ENCODE measurements at regions not wholly inside any gene's neighbourhood (a gene's known extent, or its start where the extent isn't known, plus 50 kb on each side); places are given as distances from the start of the nearest gene placed in this dataset.
A peak's percentile ranks its signal among the peaks of the same experiment; 100 is the strongest.

- TF ChIP-seq, protein P1, sequence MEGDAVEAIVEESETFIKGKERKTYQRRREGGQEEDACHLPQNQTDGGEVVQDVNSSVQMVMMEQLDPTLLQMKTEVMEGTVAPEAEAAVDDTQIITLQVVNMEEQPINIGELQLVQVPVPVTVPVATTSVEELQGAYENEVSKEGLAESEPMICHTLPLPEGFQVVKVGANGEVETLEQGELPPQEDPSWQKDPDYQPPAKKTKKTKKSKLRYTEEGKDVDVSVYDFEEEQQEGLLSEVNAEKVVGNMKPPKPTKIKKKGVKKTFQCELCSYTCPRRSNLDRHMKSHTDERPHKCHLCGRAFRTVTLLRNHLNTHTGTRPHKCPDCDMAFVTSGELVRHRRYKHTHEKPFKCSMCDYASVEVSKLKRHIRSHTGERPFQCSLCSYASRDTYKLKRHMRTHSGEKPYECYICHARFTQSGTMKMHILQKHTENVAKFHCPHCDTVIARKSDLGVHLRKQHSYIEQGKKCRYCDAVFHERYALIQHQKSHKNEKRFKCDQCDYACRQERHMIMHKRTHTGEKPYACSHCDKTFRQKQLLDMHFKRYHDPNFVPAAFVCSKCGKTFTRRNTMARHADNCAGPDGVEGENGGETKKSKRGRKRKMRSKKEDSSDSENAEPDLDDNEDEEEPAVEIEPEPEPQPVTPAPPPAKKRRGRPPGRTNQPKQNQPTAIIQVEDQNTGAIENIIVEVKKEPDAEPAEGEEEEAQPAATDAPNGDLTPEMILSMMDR (IDR thresholded peaks at IDR 0.05; ENCODE audit: insufficient read depth, low read depth, low read length, missing control alignments): no peak
- no peak overlapping the region for H3K4me3 ChIP-seq (ENCODE audit: low read depth, low read length)
- DNase-seq (ENCODE audit: low read depth): no peak
Measured at GRCh38 chr3:163018664-163019063, 1522.1 kb downstream of the OTOL1 start.

- no peak overlapping the region for H3K4me3 ChIP-seq (ENCODE audit: low read depth, low read length)
- TF ChIP-seq, protein P1 (IDR thresholded peaks at IDR 0.05; ENCODE audit: insufficient read depth, low read depth, low read length, missing control alignments): no peak
- DNase-seq (ENCODE audit: low read depth): no peak
Measured at GRCh38 chr3:163019260-163019659, 1522.7 kb downstream of the OTOL1 start.

GRCh38 chr3:163033652-163034051 is 1537.0 kb downstream of the OTOL1 start:
- H3K4me3 ChIP-seq (ENCODE audit: low read depth, low read length): no peak overlapping the region
- TF ChIP-seq, protein P1 (IDR thresholded peaks at IDR 0.05; ENCODE audit: insufficient read depth, low read depth, low read length, missing control alignments): no peak
- DNase-seq (ENCODE audit: low read depth): no peak

DNA sequence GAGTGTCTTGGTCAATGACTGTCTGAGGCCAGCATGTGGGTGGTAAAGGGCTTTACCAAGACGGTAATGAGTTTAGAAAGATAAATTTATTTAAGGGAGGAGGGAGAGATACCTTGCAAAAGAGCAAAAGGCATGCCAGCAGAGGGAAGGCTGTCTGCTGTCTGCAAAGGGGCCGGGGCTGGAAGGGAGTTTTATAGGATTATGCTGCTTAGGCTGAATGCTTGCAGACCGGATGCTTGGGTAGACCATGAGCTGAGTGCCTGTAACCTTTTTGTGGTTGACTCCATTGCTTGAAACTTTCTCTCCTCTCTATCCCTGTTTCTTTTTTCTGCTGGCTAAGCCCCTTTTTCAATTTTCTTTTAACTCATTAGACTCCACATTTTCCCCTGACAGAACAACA is 1543.0 kb downstream of the OTOL1 start:
- DNase-seq (ENCODE audit: low read depth): no peak
- TF ChIP-seq, protein P1 (IDR thresholded peaks at IDR 0.05; ENCODE audit: insufficient read depth, low read depth, low read length, missing control alignments): no peak
- no peak overlapping the region for H3K4me3 ChIP-seq (ENCODE audit: low read depth, low read length)

GRCh38 chr3:163043074-163043473 is 1546.5 kb downstream of the OTOL1 start:
- no peak for DNase-seq (ENCODE audit: low read depth)
- no peak overlapping the region for H3K4me3 ChIP-seq (ENCODE audit: low read depth, low read length)
- TF ChIP-seq, protein P1 (IDR thresholded peaks at IDR 0.05; ENCODE audit: insufficient read depth, low read depth, low read length, missing control alignments): peak; percentile 1

- no peak for DNase-seq (ENCODE audit: low read depth)
- no peak overlapping the region for H3K4me3 ChIP-seq (ENCODE audit: low read depth, low read length)
- TF ChIP-seq, protein P1 (IDR thresholded peaks at IDR 0.05; ENCODE audit: insufficient read depth, low read depth, low read length, missing control alignments): no peak
Measured at GRCh38 chr3:163045945-163046344, 1549.3 kb downstream of the OTOL1 start.

GRCh38 chr3:163048881-163049280 is 1552.3 kb downstream of the OTOL1 start:
- TF ChIP-seq, protein P1 (IDR thresholded peaks at IDR 0.05; ENCODE audit: insufficient read depth, low read depth, low read length, missing control alignments): no peak
- no peak for DNase-seq (ENCODE audit: low read depth)

More at GRCh38 chr3:163048881-163049280, 1552.3 kb downstream of the OTOL1 start:
- no peak overlapping the region for H3K4me3 ChIP-seq (ENCODE audit: low read depth, low read length)

All from GM12865 (cell line).